ENCODE measurements at regions not wholly inside any gene's neighbourhood (a gene's known extent, or its start where the extent isn't known, plus 50 kb on each side); places are given as distances from the start of the nearest gene placed in this dataset.

DNA sequence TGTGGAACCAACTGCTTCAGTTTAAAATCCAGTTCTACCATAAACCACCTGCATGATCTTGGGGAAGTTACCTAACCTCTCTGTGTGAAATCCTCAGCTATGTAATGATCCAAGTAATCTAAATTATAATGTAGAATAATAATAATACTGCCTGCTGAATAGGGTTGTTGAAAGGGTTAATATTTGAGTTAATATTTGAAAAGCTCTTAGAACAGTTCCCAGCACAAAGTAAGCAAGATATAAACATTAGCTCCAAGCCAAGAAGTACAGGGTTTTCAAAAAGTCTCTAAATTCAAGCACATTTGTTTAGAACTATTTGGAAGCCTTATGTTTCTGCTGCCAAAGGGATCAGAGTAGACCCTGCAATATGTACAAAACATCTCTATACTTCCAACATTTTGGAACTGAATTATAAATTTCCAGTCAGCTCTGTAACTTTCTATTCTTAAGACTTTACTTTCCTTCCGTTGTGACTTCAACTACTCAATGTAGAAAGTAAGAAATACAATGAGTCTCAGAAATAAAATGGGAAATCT is 76.7 kb upstream of the FAM9C start:
- peaks cover 0 to 13% of the 10 kb centered on the region in 2 experiments for H3K4me1 ChIP-seq (ENCODE audit: control insufficient read depth in 1 of 2, insufficient read depth in 1 of 2, low read depth in 1 of 2, low read length in 1 of 2)
- no peak overlapping the region for H3K4me3 ChIP-seq (ENCODE audit: low read depth in 1 of 2, low read length in 1 of 2)
- H3K36me3 ChIP-seq, result no peaks in the 10 kb centered on the region
- peak overlapping the region; percentile 5 for H3K27ac ChIP-seq
- no peaks in the 10 kb centered on the region for H3K9me3 ChIP-seq
- TF ChIP-seq, protein P1, sequence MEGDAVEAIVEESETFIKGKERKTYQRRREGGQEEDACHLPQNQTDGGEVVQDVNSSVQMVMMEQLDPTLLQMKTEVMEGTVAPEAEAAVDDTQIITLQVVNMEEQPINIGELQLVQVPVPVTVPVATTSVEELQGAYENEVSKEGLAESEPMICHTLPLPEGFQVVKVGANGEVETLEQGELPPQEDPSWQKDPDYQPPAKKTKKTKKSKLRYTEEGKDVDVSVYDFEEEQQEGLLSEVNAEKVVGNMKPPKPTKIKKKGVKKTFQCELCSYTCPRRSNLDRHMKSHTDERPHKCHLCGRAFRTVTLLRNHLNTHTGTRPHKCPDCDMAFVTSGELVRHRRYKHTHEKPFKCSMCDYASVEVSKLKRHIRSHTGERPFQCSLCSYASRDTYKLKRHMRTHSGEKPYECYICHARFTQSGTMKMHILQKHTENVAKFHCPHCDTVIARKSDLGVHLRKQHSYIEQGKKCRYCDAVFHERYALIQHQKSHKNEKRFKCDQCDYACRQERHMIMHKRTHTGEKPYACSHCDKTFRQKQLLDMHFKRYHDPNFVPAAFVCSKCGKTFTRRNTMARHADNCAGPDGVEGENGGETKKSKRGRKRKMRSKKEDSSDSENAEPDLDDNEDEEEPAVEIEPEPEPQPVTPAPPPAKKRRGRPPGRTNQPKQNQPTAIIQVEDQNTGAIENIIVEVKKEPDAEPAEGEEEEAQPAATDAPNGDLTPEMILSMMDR (IDR thresholded peaks at IDR 0.05), result no peak
- no peaks in the 10 kb centered on the region for H3K27me3 ChIP-seq

GRCh38 chrX:13120017-13120416 is 75.6 kb upstream of the FAM9C start:
- Histone ChIP-seq H3K4me3 (ENCODE audit: low read depth in 1 of 2, low read length in 1 of 2) (no peak overlapping the region), H3K27me3 (no peaks in the 10 kb centered on the region), H3K36me3 (no peaks in the 10 kb centered on the region), H3K9me3 (no peaks in the 10 kb centered on the region), H3K4me1 (ENCODE audit: control insufficient read depth in 1 of 2, insufficient read depth in 1 of 2, low read depth in 1 of 2, low read length in 1 of 2) (peaks cover 7 to 19% of the 10 kb centered on the region in 2 experiments), H3K27ac (no peak overlapping the region)
- TF ChIP-seq, protein P1 (IDR thresholded peaks at IDR 0.05), result no peak

- H3K27me3 ChIP-seq, result no peaks in the 10 kb centered on the region
- no peak overlapping the region for H3K27ac ChIP-seq
- no peaks in the 10 kb centered on the region for H3K9me3 ChIP-seq
- no peaks in the 10 kb centered on the region for H3K36me3 ChIP-seq
- TF ChIP-seq, protein P1 (IDR thresholded peaks at IDR 0.05), result no peak
- H3K4me3 ChIP-seq (ENCODE audit: low read depth in 1 of 2, low read length in 1 of 2), result no peak overlapping the region
- H3K4me1 ChIP-seq (ENCODE audit: control insufficient read depth in 1 of 2, insufficient read depth in 1 of 2, low read depth in 1 of 2, low read length in 1 of 2), result peaks cover 7 to 19% of the 10 kb centered on the region in 2 experiments
Measured at GRCh38 chrX:13119386-13119785, 75.0 kb upstream of the FAM9C start.

GRCh38 chrX:13115146-13115855 is 70.9 kb upstream of the FAM9C start:
- Histone ChIP-seq H3K4me3 (ENCODE audit: low read depth in 1 of 2, low read length in 1 of 2) (no peak overlapping the region), H3K9me3 (no peaks in the 10 kb centered on the region), H3K4me1 (ENCODE audit: control insufficient read depth in 1 of 2, insufficient read depth in 1 of 2, low read depth in 1 of 2, low read length in 1 of 2) (peaks cover 6 to 7% of the 10 kb centered on the region in 2 experiments), H3K27me3 (no peaks in the 10 kb centered on the region), H3K27ac (peak overlapping the region; percentile 38), H3K36me3 (no peaks in the 10 kb centered on the region)
- TF ChIP-seq, protein P1 (IDR thresholded peaks at IDR 0.05), result no peak

DNA sequence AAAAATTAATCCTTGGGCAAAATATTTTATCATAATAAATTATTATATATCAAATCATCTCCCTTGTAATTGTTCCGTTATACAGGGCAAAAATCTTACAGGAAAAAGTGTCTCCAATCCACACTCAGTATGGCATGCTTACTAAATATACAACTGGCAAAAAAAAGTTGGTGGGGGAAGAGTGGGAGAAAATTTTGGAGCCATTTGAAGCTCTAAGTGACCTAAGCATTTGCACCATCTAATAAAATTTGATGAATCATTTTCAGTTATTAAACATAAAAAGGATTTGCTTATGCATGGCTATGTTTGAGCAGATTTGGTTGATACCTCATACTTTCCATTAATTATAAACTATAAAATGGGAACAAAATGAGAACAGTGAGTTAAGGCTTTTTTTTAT is 68.1 kb upstream of the FAM9C start:
- H3K36me3 ChIP-seq, result no peaks in the 10 kb centered on the region
- no peak overlapping the region for H3K27ac ChIP-seq
- no peaks in the 10 kb centered on the region for H3K27me3 ChIP-seq
- TF ChIP-seq, protein P1 (IDR thresholded peaks at IDR 0.05), result no peak
- H3K4me3 ChIP-seq (ENCODE audit: low read depth in 1 of 2, low read length in 1 of 2), result no peak overlapping the region
- no peaks in the 10 kb centered on the region for H3K9me3 ChIP-seq
- peaks cover 6 to 7% of the 10 kb centered on the region in 2 experiments for H3K4me1 ChIP-seq (ENCODE audit: control insufficient read depth in 1 of 2, insufficient read depth in 1 of 2, low read depth in 1 of 2, low read length in 1 of 2)
